Lower leg skin (tissue), 4 donors: ENCODE measurements at regions not wholly inside any gene's neighbourhood (a gene's known extent, or its start where the extent isn't known, plus 50 kb on each side); places are given as distances from the start of the nearest gene placed in this dataset.

Source experiments
- DNase-seq, 2 donors: peaks; one replicate each; pipeline ENCODE4 v3.0.0-alpha.2; 2019; ENCODE audit warnings: low spot score in 2 of 2
- H3K4me3 ChIP-seq: fragments of 200-600 bp; sonication (generic); 2 replicates; pipeline ENCODE4 v1.5.1; 2017; ENCODE audit warnings: mild to moderate bottlenecking, low read depth; ENCODE audit not compliant: poor library complexity, severe bottlenecking
- CTCF ChIP-seq, 3 donors: fragments of 450-650 bp; IDR thresholded peaks; one replicate each; pipeline ENCODE4 v1.5.1; 2016; ENCODE audit warnings: antibody characterized with exemption in 3 of 3, mild to moderate bottlenecking in 3 of 3, moderate library complexity in 2 of 3
- POLR2A ChIP-seq, 2 donors: fragments of 450-650 bp; IDR thresholded peaks; one replicate each; pipeline ENCODE4 v1.6.1; 2016 to 2017; ENCODE audit warnings: antibody characterized with exemption in 2 of 2, mild to moderate bottlenecking in 1 of 2, moderate library complexity in 1 of 2
- WGBS, 2 donors: methylation state at CpG; one replicate each; pipeline ENCODE4 v1.1.5; 2018; 5-methylcytosine and 5-hydroxymethylcytosine counted together
- intact Hi-C: fragments of 100-400 bp; cut with DNase I; formaldehyde crosslinking; loops from one replicate; pipeline ENCODE4 v1.15.0; 2023; ENCODE audit warnings: low total_unique reads

- TF ChIP-seq CTCF (IDR thresholded peaks at IDR 0.05), result no peak
- H3K4me3 ChIP-seq, result no peak overlapping the region
- intact Hi-C loops, result no loop called here
- no peak for DNase-seq
Measured at GRCh38 chr18:51912381-51912780, 427.6 kb upstream of the DCC start.

GRCh38 chr18:51915176-51915575 lies 424.8 kb upstream of the DCC start:
- intact Hi-C loops, result no loop called here
- no peak for TF ChIP-seq POLR2A (IDR thresholded peaks at IDR 0.05)
- TF ChIP-seq CTCF (IDR thresholded peaks at IDR 0.05), result no peak
- DNase-seq, result no peak
- no peak overlapping the region for H3K4me3 ChIP-seq
- WGBS, 2 donors, result 67 to 68% methylated on average over 7 of the region's 7 CpGs

GRCh38 chr18:51921862-51922261 lies 418.1 kb upstream of the DCC start:
- intact Hi-C loops, result no loop called here
- TF ChIP-seq CTCF (IDR thresholded peaks at IDR 0.05), result no peak
- no peak for TF ChIP-seq POLR2A (IDR thresholded peaks at IDR 0.05)

GRCh38 chr18:51933903-51934302 lies 406.1 kb upstream of the DCC start:
- H3K4me3 ChIP-seq, result no peak overlapping the region
- DNase-seq, result no peak
- intact Hi-C loops, result no loop called here
- TF ChIP-seq POLR2A (IDR thresholded peaks at IDR 0.05), result no peak
- WGBS, 2 donors, result 86 to 92% methylated on average over 1 of the region's 1 CpG

More at GRCh38 chr18:51921862-51922261, 418.1 kb upstream of the DCC start:
- WGBS, 2 donors, result 79 to 82% methylated on average over 3 of the region's 3 CpGs
- H3K4me3 ChIP-seq, result no peak overlapping the region
- no peak for DNase-seq

GRCh38 chr18:51936115-51936514 lies 403.9 kb upstream of the DCC start:
- no peak overlapping the region for H3K4me3 ChIP-seq
- TF ChIP-seq CTCF (IDR thresholded peaks at IDR 0.05) (no peak), POLR2A (IDR thresholded peaks at IDR 0.05) (no peak)
- 55 to 60% methylated on average over 2 of the region's 2 CpGs for WGBS, 2 donors
- no peak for DNase-seq
- intact Hi-C loops, result no loop called here

GRCh38 chr18:51941999-51942398 lies 398.0 kb upstream of the DCC start:
- H3K4me3 ChIP-seq, result no peak overlapping the region
- 55 to 57% methylated on average over 2 of the region's 2 CpGs for WGBS, 2 donors
- TF ChIP-seq POLR2A (IDR thresholded peaks at IDR 0.05) (no peak), CTCF (IDR thresholded peaks at IDR 0.05) (no peak)
- intact Hi-C loops, result no loop called here
- no peak for DNase-seq
